ENCODE measurements at regions not wholly inside any gene's neighbourhood (a gene's known extent, or its start where the extent isn't known, plus 50 kb on each side); places are given as distances from the start of the nearest gene placed in this dataset.

GRCh38 chr13:76029706-76030105 lies 393.6 kb downstream of the LMO7 start:
- Histone ChIP-seq H3K9me3 (ENCODE audit: control insufficient read depth in 2 of 3, insufficient read depth in 1 of 3, low read length in 3 of 3) (no peaks in the 10 kb centered on the region), H3K4me1 (ENCODE audit: control insufficient read depth in 2 of 3, insufficient read depth in 2 of 3, low read depth in 1 of 3, low read length in 3 of 3) (no peaks in the 10 kb centered on the region), H3K27ac (ENCODE audit: low read depth in 2 of 2, low read length in 2 of 2) (no peak overlapping the region), H3K36me3 (ENCODE audit: control insufficient read depth in 2 of 3, insufficient read depth in 3 of 3, low read length in 3 of 3) (no peaks in the 10 kb centered on the region), H3K9ac (ENCODE audit: low read length in 3 of 3) (no peak overlapping the region), H3K4me3 (ENCODE audit: low read length in 3 of 3) (no peak overlapping the region), H3K27me3 (ENCODE audit: control insufficient read depth, insufficient read depth, low read length) (no peaks in the 10 kb centered on the region)
- no peak for TF ChIP-seq CTCF (IDR thresholded peaks at IDR 0.05; ENCODE audit: borderline replicate concordance, extremely low read depth, insufficient read depth)
- intact Hi-C loops (cut with DNase I) = no loop called here
- no peak for FAIRE-seq
- DNase-seq = no peak

DNA sequence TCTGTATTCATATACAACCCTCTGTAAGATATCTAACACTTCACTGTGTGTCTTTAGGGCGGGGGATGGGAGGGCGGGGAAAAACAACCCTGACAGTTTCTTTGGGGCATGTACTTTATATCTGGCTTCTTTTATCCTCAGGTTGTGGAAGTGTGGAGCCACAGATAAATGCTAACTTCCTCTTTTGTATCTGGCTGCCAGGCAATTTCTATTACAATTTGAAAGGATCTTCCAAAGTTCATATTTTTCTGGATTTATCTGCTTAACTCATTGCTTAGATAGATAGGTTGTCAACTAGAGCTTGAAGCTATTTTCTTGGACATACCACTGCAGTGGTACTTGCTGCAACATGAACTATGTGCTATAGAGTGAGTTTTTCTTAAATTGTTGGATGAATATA lies 393.0 kb downstream of the LMO7 start:
- DNase-seq (no peak), FAIRE-seq (no peak)
- H3K9ac ChIP-seq (ENCODE audit: low read length in 3 of 3) = no peak overlapping the region
- intact Hi-C loops (cut with DNase I) = no loop called here
- H3K9me3 ChIP-seq (ENCODE audit: control insufficient read depth in 2 of 3, insufficient read depth in 1 of 3, low read length in 3 of 3) = no peaks in the 10 kb centered on the region
- H3K4me3 ChIP-seq (ENCODE audit: low read length in 3 of 3) = no peak overlapping the region
- H3K27me3 ChIP-seq (ENCODE audit: control insufficient read depth, insufficient read depth, low read length) = no peaks in the 10 kb centered on the region
- no peak for TF ChIP-seq CTCF (IDR thresholded peaks at IDR 0.05; ENCODE audit: borderline replicate concordance, extremely low read depth, insufficient read depth)
- H3K4me1 ChIP-seq (ENCODE audit: control insufficient read depth in 2 of 3, insufficient read depth in 2 of 3, low read depth in 1 of 3, low read length in 3 of 3) = no peaks in the 10 kb centered on the region
- no peaks in the 10 kb centered on the region for H3K36me3 ChIP-seq (ENCODE audit: control insufficient read depth in 2 of 3, insufficient read depth in 3 of 3, low read length in 3 of 3)
- H3K27ac ChIP-seq (ENCODE audit: low read depth in 2 of 2, low read length in 2 of 2) = no peak overlapping the region

GRCh38 chr13:76027131-76027530 lies 391.0 kb downstream of the LMO7 start:
- Histone ChIP-seq H3K4me3 (ENCODE audit: low read length in 3 of 3) (no peak overlapping the region), H3K9me3 (ENCODE audit: control insufficient read depth in 2 of 3, insufficient read depth in 1 of 3, low read length in 3 of 3) (no peaks in the 10 kb centered on the region), H3K9ac (ENCODE audit: low read length in 3 of 3) (no peak overlapping the region), H3K4me1 (ENCODE audit: control insufficient read depth in 2 of 3, insufficient read depth in 2 of 3, low read depth in 1 of 3, low read length in 3 of 3) (no peaks in the 10 kb centered on the region), H3K36me3 (ENCODE audit: control insufficient read depth in 2 of 3, insufficient read depth in 3 of 3, low read length in 3 of 3) (no peaks in the 10 kb centered on the region), H3K27me3 (ENCODE audit: control insufficient read depth, insufficient read depth, low read length) (no peaks in the 10 kb centered on the region), H3K27ac (ENCODE audit: low read depth in 2 of 2, low read length in 2 of 2) (no peak overlapping the region)
- intact Hi-C loops (cut with DNase I) = no loop called here
- FAIRE-seq = no peak
- no peak for TF ChIP-seq CTCF (IDR thresholded peaks at IDR 0.05; ENCODE audit: borderline replicate concordance, extremely low read depth, insufficient read depth)
- no peak for DNase-seq

DNA sequence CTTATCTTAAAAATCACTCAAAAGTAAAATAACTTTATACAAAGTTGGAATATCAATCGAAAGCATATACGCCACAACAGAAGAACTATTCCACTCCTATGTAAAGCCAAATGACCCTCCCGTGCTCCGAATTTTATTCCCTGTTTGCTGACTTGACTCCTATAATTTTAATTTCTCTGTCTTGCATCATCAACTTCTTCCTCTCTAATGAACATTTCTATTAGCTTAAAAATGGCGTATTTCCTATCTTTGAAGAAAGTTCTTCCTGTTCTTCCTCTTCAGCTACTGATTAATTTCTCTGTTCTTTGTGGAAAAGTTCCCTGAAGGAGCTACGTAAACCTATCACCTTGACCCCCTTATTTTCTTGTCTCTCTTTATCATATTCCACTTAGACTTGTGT lies 389.3 kb downstream of the LMO7 start:
- no peak overlapping the region for H3K27ac ChIP-seq (ENCODE audit: low read depth in 2 of 2, low read length in 2 of 2)
- no peak overlapping the region for H3K9ac ChIP-seq (ENCODE audit: low read length in 3 of 3)
- no peaks in the 10 kb centered on the region for H3K9me3 ChIP-seq (ENCODE audit: control insufficient read depth in 2 of 3, insufficient read depth in 1 of 3, low read length in 3 of 3)
- DNase-seq (no peak), FAIRE-seq (no peak)
- H3K4me3 ChIP-seq (ENCODE audit: low read length in 3 of 3) = no peak overlapping the region
- no peak for TF ChIP-seq CTCF (IDR thresholded peaks at IDR 0.05; ENCODE audit: borderline replicate concordance, extremely low read depth, insufficient read depth)
- H3K4me1 ChIP-seq (ENCODE audit: control insufficient read depth in 2 of 3, insufficient read depth in 2 of 3, low read depth in 1 of 3, low read length in 3 of 3) = no peaks in the 10 kb centered on the region
- H3K27me3 ChIP-seq (ENCODE audit: control insufficient read depth, insufficient read depth, low read length) = no peaks in the 10 kb centered on the region
- intact Hi-C loops (cut with DNase I) = no loop called here
- H3K36me3 ChIP-seq (ENCODE audit: control insufficient read depth in 2 of 3, insufficient read depth in 3 of 3, low read length in 3 of 3) = no peaks in the 10 kb centered on the region

Measured in kidney (tissue), 13 donors.